Endothelial cell (in vitro differentiated cells): ENCODE measurements at regions not wholly inside any gene's neighbourhood (a gene's known extent, or its start where the extent isn't known, plus 50 kb on each side); places are given as distances from the start of the nearest gene placed in this dataset.
"Not testable (repeated sequence)": the region's sequence is repeated elsewhere in the genome, so short reads cannot be mapped to it uniquely, and the experiment has no call there.

Experiments
- DNase-seq: peaks from one replicate; pipeline ENCODE4 v3.0.0; 2021; ENCODE audit warnings: low spot score
- H3K27ac Mint-ChIP-seq: one replicate; pipeline ENCODE4 v1.8.0; 2021; ENCODE audit warnings: mixed read lengths, inconsistent platforms; ENCODE audit not compliant: unreplicated experiment
- H3K27me3 Mint-ChIP-seq: one replicate; pipeline ENCODE4 v1.8.0; 2021; ENCODE audit warnings: mild to moderate bottlenecking, moderate library complexity, mixed read lengths, inconsistent platforms; ENCODE audit not compliant: unreplicated experiment
- H3K36me3 Mint-ChIP-seq: one replicate; pipeline ENCODE4 v1.8.0; 2021; ENCODE audit warnings: mild to moderate bottlenecking, low read depth, mixed read lengths, inconsistent platforms; ENCODE audit not compliant: unreplicated experiment
- H3K4me1 Mint-ChIP-seq: one replicate; pipeline ENCODE4 v1.8.0; 2021; ENCODE audit warnings: mild to moderate bottlenecking, mixed read lengths, inconsistent platforms; ENCODE audit not compliant: unreplicated experiment
- H3K4me3 Mint-ChIP-seq: one replicate; pipeline ENCODE4 v1.8.0; 2021; ENCODE audit warnings: mild to moderate bottlenecking, mixed read lengths, inconsistent platforms; ENCODE audit not compliant: unreplicated experiment
- H3K9me3 Mint-ChIP-seq: one replicate; pipeline ENCODE4 v1.8.0; 2021; ENCODE audit warnings: mixed read lengths, inconsistent platforms; ENCODE audit not compliant: unreplicated experiment

DNA sequence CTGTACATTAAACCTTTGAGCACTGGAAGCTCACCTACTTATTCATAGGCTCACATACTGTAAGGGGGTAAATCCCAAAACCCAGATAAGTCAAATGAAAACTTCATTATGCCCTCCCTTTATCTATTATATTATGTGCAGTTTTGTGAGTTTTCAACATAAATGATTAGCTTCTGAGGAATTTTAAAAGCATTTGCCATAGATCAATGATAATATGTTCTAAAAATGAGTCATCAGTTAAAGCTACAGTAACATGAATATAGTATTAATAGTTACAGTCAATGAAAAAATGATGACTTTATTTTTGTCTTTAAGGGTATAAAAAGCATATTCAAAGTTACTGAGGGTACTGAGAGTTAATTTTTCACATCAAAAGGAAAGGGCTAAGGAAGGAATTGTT, 151.9 kb downstream of the SPATA31A6 start:
- not testable (repeated sequence) for H3K4me3 Mint-ChIP-seq, DNase-seq, H3K36me3 Mint-ChIP-seq, H3K27ac Mint-ChIP-seq, H3K4me1 Mint-ChIP-seq, H3K9me3 Mint-ChIP-seq, H3K27me3 Mint-ChIP-seq

DNA sequence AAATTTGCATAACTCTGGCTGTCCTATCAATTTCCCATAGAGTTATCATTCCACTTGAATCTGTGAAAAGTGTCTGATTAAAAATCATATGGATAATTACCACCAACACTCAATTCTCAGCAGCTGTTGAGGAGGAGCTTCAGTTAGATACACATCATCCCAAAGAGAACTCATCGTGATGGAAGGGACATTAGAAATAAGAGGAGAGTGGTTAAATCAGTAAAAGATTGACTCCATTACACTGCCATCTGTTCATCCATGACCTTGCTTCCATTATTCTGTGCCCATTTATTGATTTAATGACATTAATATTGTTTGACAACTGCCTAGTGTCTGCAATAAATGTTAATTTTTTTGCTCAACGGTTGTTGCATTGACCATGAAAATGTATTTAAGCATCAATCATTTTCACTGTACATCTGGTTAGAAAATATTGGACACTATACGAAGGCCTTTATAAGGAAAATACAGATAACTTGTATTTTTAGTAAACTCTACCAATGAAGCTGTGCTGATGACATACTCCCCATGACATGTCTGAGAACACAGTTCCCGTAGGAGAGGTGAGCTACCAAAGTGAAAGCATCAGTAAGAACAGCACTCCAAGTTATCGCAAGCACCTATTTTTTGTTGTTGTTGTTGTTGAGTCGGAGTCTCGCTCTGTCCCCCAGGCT, 152.7 kb downstream of the SPATA31A6 start:
- not testable (repeated sequence) for H3K4me3 Mint-ChIP-seq, H3K4me1 Mint-ChIP-seq, H3K36me3 Mint-ChIP-seq, H3K9me3 Mint-ChIP-seq, H3K27ac Mint-ChIP-seq, DNase-seq, H3K27me3 Mint-ChIP-seq

DNA sequence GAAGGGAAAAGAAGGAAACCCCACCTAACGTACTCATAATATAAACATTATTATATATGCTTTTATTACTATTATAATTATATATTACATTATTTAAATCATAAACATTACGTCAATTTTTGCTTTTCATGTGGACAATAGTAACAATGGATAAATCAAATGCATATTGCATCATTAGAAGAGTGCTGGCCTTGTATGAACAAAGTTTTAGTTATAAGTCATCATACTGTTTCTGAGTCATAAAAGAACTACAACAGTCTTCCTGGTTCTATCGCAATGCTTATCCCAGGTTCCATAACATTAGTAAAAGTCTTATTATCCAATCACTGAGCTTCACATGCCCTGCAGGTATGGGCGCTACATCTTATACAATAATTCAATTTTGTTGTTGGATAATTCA, 154.8 kb downstream of the SPATA31A6 start:
- H3K4me3 Mint-ChIP-seq, H3K4me1 Mint-ChIP-seq, H3K27me3 Mint-ChIP-seq, DNase-seq, H3K36me3 Mint-ChIP-seq, H3K9me3 Mint-ChIP-seq, H3K27ac Mint-ChIP-seq: not testable (repeated sequence)

DNA sequence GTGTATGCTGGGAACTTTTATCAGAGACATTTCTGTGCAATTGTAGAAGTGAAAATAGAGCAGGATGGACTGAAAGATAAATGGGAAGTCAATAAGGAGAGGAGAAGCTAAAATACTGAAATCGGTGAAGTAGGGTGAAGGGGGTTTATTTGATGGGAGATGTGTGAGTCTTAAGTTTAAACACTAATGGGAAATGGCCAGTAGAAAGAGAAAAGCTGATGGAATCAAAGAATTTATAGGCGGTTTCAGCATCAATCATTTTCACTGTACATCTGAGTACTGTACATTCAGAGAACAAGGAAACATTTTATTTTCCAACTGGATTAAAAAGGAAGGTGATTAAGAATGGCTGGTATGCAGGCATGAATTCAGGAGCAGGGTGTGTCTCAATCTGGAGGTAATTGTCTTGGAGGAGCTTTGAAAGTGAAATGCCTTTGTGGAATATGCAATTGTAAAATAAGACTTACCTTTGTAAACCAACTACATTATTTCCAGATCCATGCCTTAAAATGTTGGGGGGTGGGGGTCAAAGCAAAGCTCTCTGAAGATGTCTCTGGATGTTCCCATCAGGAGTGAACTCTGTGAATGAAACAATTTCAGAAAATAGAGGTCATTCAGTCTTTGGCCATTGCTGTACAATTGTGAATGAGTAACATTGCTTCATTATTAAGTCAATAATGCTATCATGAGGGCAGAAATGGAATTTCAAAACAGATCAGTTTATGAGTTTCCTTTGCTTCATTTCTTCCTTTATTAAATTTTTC, 156.4 kb downstream of the SPATA31A6 start:
- H3K4me3 Mint-ChIP-seq, H3K27me3 Mint-ChIP-seq, H3K9me3 Mint-ChIP-seq, H3K27ac Mint-ChIP-seq, H3K4me1 Mint-ChIP-seq, DNase-seq, H3K36me3 Mint-ChIP-seq: not testable (repeated sequence)

DNA sequence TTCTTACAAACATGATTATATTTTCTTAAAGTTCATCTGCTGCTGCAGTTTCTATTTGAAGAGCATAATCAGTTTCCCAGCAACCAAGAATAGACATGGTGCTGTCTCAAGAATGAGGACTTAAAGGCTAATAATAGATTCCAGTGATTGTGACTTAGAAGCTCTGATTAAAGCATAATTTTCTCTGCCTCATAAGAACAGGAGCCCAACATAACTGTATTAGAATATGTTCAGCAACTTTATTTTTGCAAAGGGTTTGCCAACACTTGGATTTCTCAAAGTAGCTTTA, 156.9 kb downstream of the SPATA31A6 start:
- H3K36me3 Mint-ChIP-seq, H3K4me1 Mint-ChIP-seq, H3K27ac Mint-ChIP-seq: not testable (repeated sequence)

DNA sequence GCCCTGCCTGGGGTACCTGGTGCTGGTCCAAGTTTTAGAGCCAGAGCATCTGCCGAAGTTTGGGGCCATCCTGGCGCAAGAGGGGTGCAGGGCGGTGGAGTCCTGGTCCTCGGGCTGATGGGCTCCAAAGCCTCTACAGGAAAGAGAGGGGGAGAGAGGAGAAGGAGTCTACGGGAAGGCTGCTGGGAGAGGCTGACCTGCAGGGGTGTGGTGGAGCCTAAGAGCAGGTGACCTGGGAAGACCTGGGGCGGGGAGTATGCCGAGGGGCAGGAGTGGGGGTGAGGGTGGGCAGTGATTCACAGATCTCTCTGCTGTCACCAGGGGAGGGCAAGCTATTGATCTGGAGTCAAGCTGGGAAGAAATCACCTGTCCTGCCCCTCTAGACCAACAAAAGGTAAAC, 158.4 kb downstream of the SPATA31A6 start:
- not testable (repeated sequence) for H3K27me3 Mint-ChIP-seq, H3K4me3 Mint-ChIP-seq, H3K9me3 Mint-ChIP-seq, H3K27ac Mint-ChIP-seq, H3K4me1 Mint-ChIP-seq, H3K36me3 Mint-ChIP-seq, DNase-seq

More for the DNA sequence above, 156.9 kb downstream of the SPATA31A6 start:
- DNase-seq, H3K4me3 Mint-ChIP-seq, H3K9me3 Mint-ChIP-seq, H3K27me3 Mint-ChIP-seq: not testable (repeated sequence)

DNA sequence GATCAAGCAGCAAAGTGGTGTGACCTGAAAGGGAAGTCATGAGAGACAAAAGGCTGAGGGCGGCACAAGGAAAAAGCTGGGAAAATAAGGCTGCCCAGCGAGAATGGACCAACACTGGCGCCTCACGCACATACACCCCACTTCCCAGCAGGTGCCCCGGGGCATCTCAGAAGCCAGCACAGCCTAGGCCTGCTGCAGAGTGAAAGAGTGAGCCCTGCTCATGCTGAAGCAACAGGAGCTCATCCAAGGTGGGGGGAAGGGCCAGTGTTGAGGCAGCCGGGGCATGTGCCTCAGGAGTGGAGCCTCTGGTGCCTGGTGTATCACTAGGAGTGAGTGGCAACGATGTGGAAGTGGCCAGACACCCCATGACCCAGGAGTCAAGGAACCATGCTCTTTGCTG, 158.8 kb downstream of the SPATA31A6 start:
- DNase-seq, H3K9me3 Mint-ChIP-seq, H3K36me3 Mint-ChIP-seq, H3K27me3 Mint-ChIP-seq, H3K4me3 Mint-ChIP-seq, H3K27ac Mint-ChIP-seq, H3K4me1 Mint-ChIP-seq: not testable (repeated sequence)

DNA sequence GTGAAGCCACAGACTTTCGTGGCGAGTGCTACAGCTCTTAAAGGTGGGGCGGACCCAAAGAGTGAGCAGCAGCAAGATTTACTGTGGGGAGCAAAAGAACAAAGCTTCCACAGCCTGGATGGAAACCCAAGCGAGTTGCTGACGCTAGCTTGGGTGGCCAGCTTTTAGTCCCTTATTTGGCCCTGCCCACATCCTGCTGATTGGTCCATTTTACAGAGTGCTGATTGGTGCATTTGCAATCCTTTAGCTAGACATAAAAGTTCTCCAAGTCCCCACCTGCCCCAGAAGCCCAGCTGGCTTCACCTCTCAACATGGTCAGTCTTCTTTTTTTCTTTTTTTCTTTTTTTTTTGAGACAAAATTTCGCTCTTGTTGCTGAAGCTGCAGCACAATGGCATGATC, 161.0 kb downstream of the SPATA31A6 start:
- not testable (repeated sequence) for H3K36me3 Mint-ChIP-seq, H3K4me3 Mint-ChIP-seq, H3K9me3 Mint-ChIP-seq, H3K4me1 Mint-ChIP-seq, H3K27ac Mint-ChIP-seq, H3K27me3 Mint-ChIP-seq, DNase-seq

DNA sequence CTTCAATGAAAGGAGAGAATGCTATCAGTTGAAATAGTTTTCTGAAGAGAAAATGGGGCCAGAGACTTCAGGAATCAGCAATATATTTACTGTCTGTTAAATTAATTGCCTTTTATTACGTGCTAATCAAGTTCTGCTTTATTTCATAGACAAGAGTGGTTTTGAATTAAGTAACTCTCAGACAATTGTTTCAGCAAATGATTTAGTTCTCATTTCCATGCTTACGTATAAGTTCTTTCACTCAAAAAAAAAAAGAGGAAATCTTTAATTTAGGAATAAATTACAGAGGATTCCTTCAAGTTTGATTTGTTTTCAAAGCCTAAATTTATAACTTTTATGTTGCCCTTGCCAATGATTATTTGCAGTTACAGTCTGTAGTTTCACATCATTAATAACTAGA, 163.5 kb downstream of the SPATA31A6 start:
- H3K27me3 Mint-ChIP-seq, H3K4me1 Mint-ChIP-seq, H3K27ac Mint-ChIP-seq, H3K36me3 Mint-ChIP-seq, H3K4me3 Mint-ChIP-seq, DNase-seq, H3K9me3 Mint-ChIP-seq: not testable (repeated sequence)

DNA sequence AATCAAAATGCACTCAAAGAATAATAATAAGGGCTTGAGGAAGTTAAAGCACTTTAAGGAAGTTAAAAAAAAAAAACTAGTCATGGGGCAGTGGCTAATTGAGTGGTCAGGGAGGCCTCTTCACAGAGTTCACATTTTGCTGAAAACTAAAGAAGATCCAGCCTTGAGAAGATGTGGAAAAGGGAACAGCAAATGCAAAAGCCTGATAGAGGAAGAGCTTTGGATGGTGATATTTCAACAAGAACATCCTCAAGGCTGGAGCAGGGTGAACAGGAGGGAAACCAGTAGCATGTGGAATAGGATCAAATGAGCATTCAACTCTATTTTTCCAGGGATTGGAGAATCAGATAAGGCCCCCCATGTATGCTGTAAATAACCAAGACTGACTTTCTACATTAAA, 165.7 kb downstream of the SPATA31A6 start:
- not testable (repeated sequence) for H3K4me1 Mint-ChIP-seq, H3K9me3 Mint-ChIP-seq, H3K27me3 Mint-ChIP-seq, H3K4me3 Mint-ChIP-seq, H3K27ac Mint-ChIP-seq, H3K36me3 Mint-ChIP-seq, DNase-seq

DNA sequence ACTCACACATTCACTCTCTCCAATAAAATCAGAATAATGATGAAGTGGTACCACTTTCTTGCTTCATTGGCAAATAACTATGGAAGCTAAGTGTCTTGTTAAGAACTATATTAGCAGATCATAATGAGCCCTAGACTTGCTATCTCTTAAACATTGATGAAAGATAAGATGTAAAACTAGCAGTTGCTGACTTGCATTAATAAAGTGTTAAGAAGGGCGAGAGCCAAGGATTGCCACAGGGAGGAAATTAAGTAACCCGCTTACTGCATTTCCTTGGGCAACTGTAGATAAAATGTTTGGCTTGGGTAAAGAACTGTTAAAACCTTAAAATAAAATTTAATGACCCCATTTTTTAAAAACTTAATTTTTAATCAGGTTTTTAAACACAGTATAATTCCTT, 167.0 kb downstream of the SPATA31A6 start:
- H3K4me1 Mint-ChIP-seq, H3K4me3 Mint-ChIP-seq, H3K36me3 Mint-ChIP-seq, H3K27ac Mint-ChIP-seq, H3K27me3 Mint-ChIP-seq, H3K9me3 Mint-ChIP-seq, DNase-seq: not testable (repeated sequence)

DNA sequence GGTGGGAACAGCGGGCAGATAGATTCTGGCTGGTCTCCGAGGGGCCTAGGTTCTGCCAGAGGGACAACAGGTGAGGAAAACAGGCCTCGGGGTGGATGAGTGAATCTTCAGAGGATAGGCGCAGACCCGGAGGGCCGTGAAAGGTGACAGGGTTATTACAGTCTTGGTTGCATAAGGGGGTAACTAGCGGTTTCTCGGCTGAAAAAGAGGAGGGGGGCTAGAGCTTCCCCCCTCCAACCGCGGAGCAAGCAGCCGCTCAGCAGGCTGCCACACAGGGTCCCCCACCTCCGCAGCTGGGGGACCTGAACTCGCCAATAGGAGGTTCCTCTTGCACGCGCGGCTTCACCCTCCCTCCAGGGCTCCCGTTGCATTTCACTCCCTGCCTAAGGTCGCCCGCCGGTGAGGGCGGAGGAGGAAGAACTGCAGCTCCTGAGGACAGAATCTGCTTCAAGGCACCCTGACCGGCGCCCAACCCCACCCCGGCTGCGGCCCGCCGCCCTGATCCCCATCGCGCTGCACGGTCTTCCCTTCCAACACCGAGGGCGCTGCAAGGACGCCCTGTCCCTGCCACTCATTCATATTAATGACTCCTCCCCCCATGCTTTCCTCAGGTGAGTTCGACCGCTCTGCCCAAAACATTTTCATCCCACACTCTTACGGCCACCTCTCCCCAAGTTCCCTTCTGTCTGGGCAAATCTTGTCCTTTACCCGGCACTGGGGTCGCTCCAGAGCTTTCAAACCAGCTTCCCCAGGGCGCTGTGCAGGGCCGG, 174.3 kb downstream of the SPATA31A6 start:
- DNase-seq, H3K4me1 Mint-ChIP-seq, H3K27ac Mint-ChIP-seq, H3K36me3 Mint-ChIP-seq, H3K27me3 Mint-ChIP-seq, H3K9me3 Mint-ChIP-seq: not testable (repeated sequence)
- H3K4me3 Mint-ChIP-seq = peak overlapping the region; percentile 49
